CD4-positive, alpha-beta T cell treated with Interleukin-12 subunit alpha and Interleukin-12 subunit beta, for 1 hour (primary cell): ENCODE measurements at regions not wholly inside any gene's neighbourhood (a gene's known extent, or its start where the extent isn't known, plus 50 kb on each side); places are given as distances from the start of the nearest gene placed in this dataset.

Source experiments
- DNase-seq: peaks from one replicate; pipeline ENCODE4 v3.0.0-alpha.2; 2020

GRCh38 chr2:14513903-14514302 lies 118.6 kb upstream of the LRATD1 start:
- no peak for DNase-seq

- no peak for DNase-seq
Observed at GRCh38 chr2:14516844-14517243, 115.7 kb upstream of the LRATD1 start.

- no peak for DNase-seq
Observed at GRCh38 chr2:14517731-14518130, 114.8 kb upstream of the LRATD1 start.

- DNase-seq: no peak
Observed at GRCh38 chr2:14520385-14520945, 112.1 kb upstream of the LRATD1 start.

- DNase-seq: no peak
Observed at GRCh38 chr2:14524041-14524802, 108.3 kb upstream of the LRATD1 start.

- no peak for DNase-seq
Observed at GRCh38 chr2:14524803-14525080, 107.8 kb upstream of the LRATD1 start.

GRCh38 chr2:14530506-14530905 lies 102.0 kb upstream of the LRATD1 start:
- no peak for DNase-seq

GRCh38 chr2:14533131-14533757 lies 99.3 kb upstream of the LRATD1 start:
- DNase-seq: no peak

GRCh38 chr2:14535156-14535555 lies 97.4 kb upstream of the LRATD1 start:
- DNase-seq: no peak

GRCh38 chr2:14536976-14537375 lies 95.5 kb upstream of the LRATD1 start:
- no peak for DNase-seq

- DNase-seq: no peak
Observed at GRCh38 chr2:14540015-14540414, 92.5 kb upstream of the LRATD1 start.

GRCh38 chr2:14543284-14543683 lies 89.2 kb upstream of the LRATD1 start:
- no peak for DNase-seq

GRCh38 chr2:14544247-14544646 lies 88.3 kb upstream of the LRATD1 start:
- DNase-seq: no peak

- no peak for DNase-seq
Observed at GRCh38 chr2:14547830-14548229, 84.7 kb upstream of the LRATD1 start.

GRCh38 chr2:14550658-14551057 lies 81.9 kb upstream of the LRATD1 start:
- no peak for DNase-seq

- no peak for DNase-seq
Observed at GRCh38 chr2:14551069-14551468, 81.4 kb upstream of the LRATD1 start.

- DNase-seq: no peak
Observed at GRCh38 chr2:14552286-14552685, 80.2 kb upstream of the LRATD1 start.

- no peak for DNase-seq
Observed at GRCh38 chr2:14552818-14553217, 79.7 kb upstream of the LRATD1 start.

GRCh38 chr2:14554849-14555545 lies 77.5 kb upstream of the LRATD1 start:
- DNase-seq: no peak

- no peak for DNase-seq
Observed at GRCh38 chr2:14557111-14557510, 75.4 kb upstream of the LRATD1 start.

- DNase-seq: no peak
Observed at GRCh38 chr2:14557916-14558315, 74.6 kb upstream of the LRATD1 start.

GRCh38 chr2:14558335-14558919 lies 74.1 kb upstream of the LRATD1 start:
- no peak for DNase-seq

- no peak for DNase-seq
Observed at GRCh38 chr2:14560716-14561115, 71.8 kb upstream of the LRATD1 start.

- DNase-seq: no peak
Observed at GRCh38 chr2:14563324-14563723, 69.2 kb upstream of the LRATD1 start.
